Testis (tissue), 2 donors: ENCODE measurements at regions not wholly inside any gene's neighbourhood (a gene's known extent, or its start where the extent isn't known, plus 50 kb on each side); places are given as distances from the start of the nearest gene placed in this dataset.

ENCODE experiments used
- DNase-seq: peaks from one replicate; pipeline ENCODE4 v3.0.0-alpha.2; 2019
- H3K27ac ChIP-seq, 2 donors: fragments of 200-600 bp; sonication (generic); one replicate each; pipeline ENCODE4 v1.5.1; 2019
- H3K27me3 ChIP-seq: fragments of 200-600 bp; sonication (generic); one replicate; pipeline ENCODE4 v1.5.1; 2019
- H3K36me3 ChIP-seq: fragments of 200-600 bp; sonication (generic); one replicate; pipeline ENCODE4 v1.5.1; 2017; ENCODE audit warnings: low read depth; ENCODE audit errors: missing control alignments
- H3K4me1 ChIP-seq: fragments of 200-600 bp; sonication (generic); one replicate; pipeline ENCODE4 v1.5.1; 2019
- H3K4me3 ChIP-seq, 2 donors: fragments of 200-600 bp; sonication (generic); one replicate each; pipeline ENCODE4 v1.5.1; 2017 to 2019
- H3K9me3 ChIP-seq: fragments of 200-600 bp; sonication (generic); one replicate; pipeline ENCODE4 v1.5.1; 2017
- CTCF ChIP-seq, 3 experiments: fragments of 450-650 bp in 2 of 3; fragments of 200-600 bp in 1 of 3; sonication (generic) in 1 of 3; IDR thresholded peaks; one replicate each; pipeline ENCODE4 v1.5.1; 2016 to 2019; ENCODE audit warnings: antibody characterized with exemption in 3 of 3, mild to moderate bottlenecking in 2 of 3, moderate library complexity in 1 of 3
- POLR2A ChIP-seq: fragments of 450-650 bp; IDR thresholded peaks from one replicate; pipeline ENCODE4 v1.6.1; 2017; ENCODE audit warnings: antibody characterized with exemption, mild to moderate bottlenecking, moderate library complexity
- WGBS, 2 donors: methylation state at CpG; one replicate each; pipeline ENCODE4 v1.1.5; 2018; 5-methylcytosine and 5-hydroxymethylcytosine counted together
- intact Hi-C: fragments of 100-400 bp; cut with DNase I; formaldehyde crosslinking; loops from one replicate; pipeline ENCODE4 v1.15.1; 2023; ENCODE audit warnings: low total_unique reads

DNA sequence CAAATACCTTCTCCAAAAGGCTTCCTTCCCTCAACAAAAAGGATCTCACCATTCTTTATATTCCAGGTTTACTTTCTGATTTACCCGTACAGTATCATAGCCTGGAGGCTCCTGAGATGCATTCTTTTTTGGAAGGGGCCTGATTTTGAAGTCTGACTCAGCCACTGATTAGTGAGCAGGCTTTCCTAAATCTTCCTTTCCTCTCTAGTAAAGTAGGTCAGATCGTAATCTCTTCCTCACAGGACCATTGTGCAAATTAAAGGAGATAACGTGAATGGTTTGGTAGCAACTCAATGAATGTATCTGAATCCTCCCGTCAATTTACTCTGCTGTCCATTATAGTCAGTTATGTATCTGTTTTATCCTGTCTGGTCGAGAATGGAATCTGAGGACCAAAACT is 227.7 kb upstream of the ANO5 start:
- WGBS, 2 donors: 60 to 64% methylated on average over 5 of the region's 5 CpGs
- no peak for DNase-seq
- H3K27ac ChIP-seq: no peak overlapping the region
- H3K4me3 ChIP-seq: no peak overlapping the region
- H3K4me1 ChIP-seq: no peaks in the 10 kb centered on the region
- no peaks in the 10 kb centered on the region for H3K9me3 ChIP-seq
- H3K36me3 ChIP-seq: no peaks in the 10 kb centered on the region
- no peaks in the 10 kb centered on the region for H3K27me3 ChIP-seq
- TF ChIP-seq POLR2A (no peak), CTCF (IDR thresholded peaks at IDR 0.05) (no peak)
- intact Hi-C loops: no loop called here

DNA sequence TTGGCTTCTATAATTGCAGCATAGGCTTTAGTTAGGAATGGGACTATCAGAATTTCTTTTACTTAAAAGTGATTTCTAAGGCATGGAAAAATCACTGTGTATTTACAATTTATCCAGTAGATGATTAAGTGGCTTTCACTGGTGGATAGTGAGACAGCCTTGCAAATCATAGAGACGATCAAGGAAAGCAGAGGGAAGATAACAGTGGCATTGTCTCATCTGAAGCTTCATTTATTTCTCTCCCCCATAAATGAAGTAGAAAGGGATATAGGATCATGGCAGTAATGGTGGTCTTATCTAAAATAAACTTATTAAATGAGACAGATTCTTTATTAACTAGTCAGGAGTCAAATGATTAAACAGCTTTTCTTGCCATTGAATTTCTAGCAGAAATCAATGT is 224.2 kb upstream of the ANO5 start:
- no peak for DNase-seq
- 45% methylated on average over 1 of the region's 1 CpG for WGBS, 2 donors
- TF ChIP-seq CTCF (IDR thresholded peaks at IDR 0.05): no peak
- no peak for TF ChIP-seq POLR2A
- no peaks in the 10 kb centered on the region for H3K4me1 ChIP-seq
- no peaks in the 10 kb centered on the region for H3K36me3 ChIP-seq
- H3K27me3 ChIP-seq: no peaks in the 10 kb centered on the region
- no peak overlapping the region for H3K4me3 ChIP-seq
- H3K27ac ChIP-seq: no peak overlapping the region
- no peaks in the 10 kb centered on the region for H3K9me3 ChIP-seq
- intact Hi-C loops: no loop called here

DNA sequence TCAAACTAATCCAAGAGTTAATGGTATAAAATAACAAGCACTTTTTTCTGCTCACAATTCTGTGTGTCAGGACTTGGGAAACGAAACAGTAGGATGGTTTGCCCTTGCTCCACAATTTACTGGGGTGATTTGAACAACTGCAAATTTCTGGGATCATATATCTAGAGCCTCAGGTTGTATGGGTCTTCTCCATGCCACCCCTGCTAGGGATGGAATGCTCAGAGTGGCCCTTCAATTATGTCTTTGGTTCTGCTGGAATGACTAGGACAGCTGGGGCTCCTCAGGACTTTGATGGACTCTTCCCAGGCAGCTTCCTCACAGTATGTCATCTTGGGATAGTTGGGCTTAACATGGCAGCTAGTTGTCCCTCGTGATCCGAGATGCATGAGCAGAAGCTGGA is 223.0 kb upstream of the ANO5 start:
- intact Hi-C loops: no loop called here

DNA sequence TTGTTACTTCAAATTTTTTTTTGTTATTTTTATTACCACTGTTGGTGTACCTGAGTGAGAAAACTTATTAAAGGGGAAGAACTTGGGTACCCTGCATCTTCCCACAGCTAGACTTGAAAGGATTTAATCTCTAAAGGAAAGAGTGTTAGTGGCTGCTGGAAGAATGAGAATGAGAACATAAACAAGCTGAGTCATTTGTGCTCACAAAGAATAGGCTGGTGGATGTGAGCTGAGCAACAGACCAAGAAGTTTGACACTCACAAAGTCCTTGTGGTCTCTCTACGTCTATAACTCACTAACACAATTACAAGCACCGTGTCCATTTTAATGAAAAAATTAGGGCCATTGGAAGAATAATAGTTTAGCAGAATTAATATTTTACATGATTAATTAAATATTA is 217.6 kb upstream of the ANO5 start:
- Histone ChIP-seq H3K9me3 (no peaks in the 10 kb centered on the region), H3K36me3 (no peaks in the 10 kb centered on the region), H3K4me3 (no peak overlapping the region), H3K27ac (no peak overlapping the region), H3K4me1 (no peaks in the 10 kb centered on the region), H3K27me3 (no peaks in the 10 kb centered on the region)
- DNase-seq: no peak
- no peak for TF ChIP-seq CTCF (IDR thresholded peaks at IDR 0.05)
- TF ChIP-seq POLR2A: no peak
- intact Hi-C loops: no loop called here
- 43 to 46% methylated on average over 2 of the region's 2 CpGs for WGBS, 2 donors

More for the DNA sequence above, 223.0 kb upstream of the ANO5 start:
- Histone ChIP-seq H3K9me3 (no peaks in the 10 kb centered on the region), H3K4me1 (no peaks in the 10 kb centered on the region), H3K4me3 (no peak overlapping the region), H3K36me3 (no peaks in the 10 kb centered on the region), H3K27ac (no peak overlapping the region), H3K27me3 (no peaks in the 10 kb centered on the region)
- DNase-seq: no peak
- no peak for TF ChIP-seq POLR2A
- no peak for TF ChIP-seq CTCF (IDR thresholded peaks at IDR 0.05)
- WGBS, 2 donors: 73 to 81% methylated on average over 3 of the region's 3 CpGs

DNA sequence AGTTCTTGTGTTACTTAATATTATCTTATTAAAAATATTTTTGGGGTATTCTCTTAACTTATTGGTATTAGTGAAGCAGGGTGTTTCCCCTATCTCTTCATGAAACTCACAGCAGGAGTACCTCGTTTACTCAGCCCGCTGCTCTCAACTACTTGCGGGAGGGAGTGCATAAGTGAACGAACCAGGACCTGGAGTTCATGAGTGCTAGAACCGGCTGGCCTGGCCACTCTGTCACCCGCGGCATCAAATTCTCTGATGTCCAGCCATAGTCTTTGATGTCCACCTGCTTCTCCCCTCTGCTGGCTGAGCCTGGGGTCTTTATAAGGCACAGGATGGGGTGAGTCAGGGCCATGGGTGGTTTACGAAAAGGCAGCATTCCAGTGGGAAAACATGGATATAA is 216.7 kb upstream of the ANO5 start:
- TF ChIP-seq POLR2A: no peak
- no peak for TF ChIP-seq CTCF (IDR thresholded peaks at IDR 0.05)
- 83% methylated on average over 8 of the region's 8 CpGs for WGBS, 2 donors
- H3K9me3 ChIP-seq: no peaks in the 10 kb centered on the region
- H3K27ac ChIP-seq: no peak overlapping the region
- no peaks in the 10 kb centered on the region for H3K36me3 ChIP-seq
- no peak overlapping the region for H3K4me3 ChIP-seq
- no peaks in the 10 kb centered on the region for H3K27me3 ChIP-seq
- DNase-seq: no peak
- no peaks in the 10 kb centered on the region for H3K4me1 ChIP-seq
- intact Hi-C loops: no loop called here
